Transverse colon (tissue), 3 donors: ENCODE measurements at regions not wholly inside any gene's neighbourhood (a gene's known extent, or its start where the extent isn't known, plus 50 kb on each side); places are given as distances from the start of the nearest gene placed in this dataset.

Experiments
- EP300 ChIP-seq: sonication (generic); formaldehyde crosslinking; IDR thresholded peaks from one replicate; pipeline ENCODE4 v1.6.1; 2017; ENCODE audit warnings: antibody characterized with exemption, low read depth
- TF ChIP-seq, protein P1 (sequence below), 5 experiments: fragments of 200-600 bp in 3 of 5; fragments of 450-650 bp in 2 of 5; sonication (generic) in 3 of 5; IDR thresholded peaks; 1 replicate in 2 of 5; 2 replicates in 3 of 5; pipeline ENCODE4 v1.5.1; 2016 to 2017; ENCODE audit warnings: antibody characterized with exemption in 5 of 5, inconsistent platforms in 3 of 5, mild to moderate bottlenecking in 2 of 5, moderate library complexity in 1 of 5

DNA sequence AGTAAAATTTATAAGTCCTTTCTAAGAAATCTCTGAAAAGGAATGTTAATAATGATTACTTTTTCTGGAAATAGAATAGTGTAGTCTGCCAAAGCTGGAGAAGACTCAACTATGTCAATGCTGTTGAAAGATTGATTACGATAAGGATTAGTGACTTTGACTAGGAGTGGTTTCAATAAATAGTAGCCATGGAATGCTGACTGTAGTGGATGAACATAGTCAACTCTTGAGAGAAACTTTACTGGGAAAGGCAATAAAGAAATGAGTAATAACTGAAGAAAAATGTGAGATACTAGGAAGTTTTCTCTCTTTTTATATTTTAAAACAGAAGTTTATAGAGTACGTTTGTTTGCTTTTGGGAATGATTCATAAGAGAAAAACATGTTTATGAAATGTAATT, 105.0 kb upstream of the CDK13 start:
- no peak for TF ChIP-seq EP300
- TF ChIP-seq, protein P1, sequence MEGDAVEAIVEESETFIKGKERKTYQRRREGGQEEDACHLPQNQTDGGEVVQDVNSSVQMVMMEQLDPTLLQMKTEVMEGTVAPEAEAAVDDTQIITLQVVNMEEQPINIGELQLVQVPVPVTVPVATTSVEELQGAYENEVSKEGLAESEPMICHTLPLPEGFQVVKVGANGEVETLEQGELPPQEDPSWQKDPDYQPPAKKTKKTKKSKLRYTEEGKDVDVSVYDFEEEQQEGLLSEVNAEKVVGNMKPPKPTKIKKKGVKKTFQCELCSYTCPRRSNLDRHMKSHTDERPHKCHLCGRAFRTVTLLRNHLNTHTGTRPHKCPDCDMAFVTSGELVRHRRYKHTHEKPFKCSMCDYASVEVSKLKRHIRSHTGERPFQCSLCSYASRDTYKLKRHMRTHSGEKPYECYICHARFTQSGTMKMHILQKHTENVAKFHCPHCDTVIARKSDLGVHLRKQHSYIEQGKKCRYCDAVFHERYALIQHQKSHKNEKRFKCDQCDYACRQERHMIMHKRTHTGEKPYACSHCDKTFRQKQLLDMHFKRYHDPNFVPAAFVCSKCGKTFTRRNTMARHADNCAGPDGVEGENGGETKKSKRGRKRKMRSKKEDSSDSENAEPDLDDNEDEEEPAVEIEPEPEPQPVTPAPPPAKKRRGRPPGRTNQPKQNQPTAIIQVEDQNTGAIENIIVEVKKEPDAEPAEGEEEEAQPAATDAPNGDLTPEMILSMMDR (IDR thresholded peaks at IDR 0.05), result no peak
